Trophoblast cell (in vitro differentiated cells and primary cell): ENCODE measurements at regions not wholly inside any gene's neighbourhood (a gene's known extent, or its start where the extent isn't known, plus 50 kb on each side); places are given as distances from the start of the nearest gene placed in this dataset.
"Not testable (repeated sequence)": the region's sequence is repeated elsewhere in the genome, so short reads cannot be mapped to it uniquely, and the experiment has no call there.

ENCODE experiments used
- DNase-seq, 2 donors: peaks; one replicate each; pipeline ENCODE4 v3.0.0-alpha.2; 2016
- H2AFZ ChIP-seq: 2 replicates; pipeline ENCODE4 v1.6.1; 2013; ENCODE audit warnings: low read length, moderate library complexity, mild to moderate bottlenecking; ENCODE audit not compliant: insufficient read depth, poor library complexity
- H2AK5ac ChIP-seq: 2 replicates; pipeline ENCODE4 v1.6.1; 2013; ENCODE audit warnings: mild to moderate bottlenecking, low read length
- H2BK120ac ChIP-seq: 2 replicates; pipeline ENCODE4 v1.6.1; 2013; ENCODE audit warnings: low read length, mild to moderate bottlenecking, moderate library complexity; ENCODE audit not compliant: insufficient read depth, poor library complexity
- H2BK12ac ChIP-seq: 2 replicates; pipeline ENCODE4 v1.6.1; 2013; ENCODE audit warnings: mild to moderate bottlenecking, low read length, moderate library complexity
- H2BK5ac ChIP-seq: 2 replicates; pipeline ENCODE4 v1.6.1; 2013; ENCODE audit warnings: low read length, low read depth, moderate library complexity, mild to moderate bottlenecking; ENCODE audit not compliant: poor library complexity
- H3K14ac ChIP-seq: 2 replicates; pipeline ENCODE4 v1.6.1; 2013; ENCODE audit warnings: mild to moderate bottlenecking, low read length
- H3K18ac ChIP-seq: 2 replicates; pipeline ENCODE4 v1.6.1; 2013; ENCODE audit warnings: mild to moderate bottlenecking, low read length
- H3K23ac ChIP-seq: 2 replicates; pipeline ENCODE4 v1.6.1; 2013; ENCODE audit warnings: low read length
- H3K27ac ChIP-seq: 2 replicates; pipeline ENCODE4 v1.5.1; 2013; ENCODE audit warnings: low read depth, mild to moderate bottlenecking, inconsistent platforms, low read length, moderate library complexity
- H3K27me3 ChIP-seq: 2 replicates; pipeline ENCODE4 v1.6.1; 2013; ENCODE audit warnings: inconsistent platforms, mild to moderate bottlenecking, low read length, moderate library complexity; ENCODE audit not compliant: insufficient read depth
- H3K36me3 ChIP-seq, 2 experiments: 1 replicate in 1 of 2; 2 replicates in 1 of 2; pipeline ENCODE4 v1.6.1; 2013; ENCODE audit warnings: low read length in 2 of 2, mild to moderate bottlenecking in 2 of 2, moderate library complexity in 1 of 2; ENCODE audit not compliant: insufficient read depth in 2 of 2, control insufficient read depth in 1 of 2
- H3K4ac ChIP-seq: 2 replicates; pipeline ENCODE4 v1.6.1; 2013; ENCODE audit warnings: low read depth, mild to moderate bottlenecking, low read length, moderate library complexity
- H3K4me1 ChIP-seq, 2 experiments: 1 replicate in 1 of 2; 2 replicates in 1 of 2; pipeline ENCODE4 v1.6.1; 2013; ENCODE audit warnings: low read length in 2 of 2, mild to moderate bottlenecking in 2 of 2, moderate library complexity in 1 of 2; ENCODE audit not compliant: insufficient read depth in 2 of 2, control insufficient read depth in 1 of 2
- H3K4me2 ChIP-seq: 2 replicates; pipeline ENCODE4 v1.6.1; 2013; ENCODE audit warnings: inconsistent platforms, mild to moderate bottlenecking, low read length, moderate library complexity
- H3K4me3 ChIP-seq: 2 replicates; pipeline ENCODE4 v1.5.1; 2013; ENCODE audit warnings: mild to moderate bottlenecking, low read depth, low read length, inconsistent platforms
- H3K79me1 ChIP-seq: one replicate; pipeline ENCODE4 v1.6.1; 2013; ENCODE audit warnings: low read length
- H3K79me2 ChIP-seq: 2 replicates; pipeline ENCODE4 v1.6.1; 2013; ENCODE audit warnings: low read length, mild to moderate bottlenecking; ENCODE audit not compliant: control insufficient read depth, insufficient read depth, poor library complexity
- H3K9ac ChIP-seq: 2 replicates; pipeline ENCODE4 v1.6.1; 2013; ENCODE audit warnings: mild to moderate bottlenecking, low read length
- H3K9me3 ChIP-seq: 2 replicates; pipeline ENCODE4 v1.6.1; 2013; ENCODE audit warnings: low read depth, mild to moderate bottlenecking, control low read depth, inconsistent platforms, low read length; ENCODE audit not compliant: insufficient read depth
- H4K12ac ChIP-seq: 2 replicates; pipeline ENCODE4 v1.6.1; 2013; ENCODE audit warnings: low read depth, mild to moderate bottlenecking, low read length, moderate library complexity
- H4K8ac ChIP-seq: 2 replicates; pipeline ENCODE4 v1.6.1; 2013; ENCODE audit warnings: low read depth, mild to moderate bottlenecking, low read length, moderate library complexity
- H4K91ac ChIP-seq: one replicate; pipeline ENCODE4 v1.6.1; 2013; ENCODE audit warnings: low read depth, mild to moderate bottlenecking, low read length, moderate library complexity
- WGBS: extraction: QIAGEN DNeasy Blood & Tissue Kit; methylation state at CpG from one replicate; pipeline ENCODE4 v1.1.7; 2013; ENCODE audit warnings: missing lambda C conversion rate; ENCODE audit not compliant: insufficient read length, insufficient coverage; ENCODE audit errors: extremely low coverage; 5-methylcytosine and 5-hydroxymethylcytosine counted together

DNA sequence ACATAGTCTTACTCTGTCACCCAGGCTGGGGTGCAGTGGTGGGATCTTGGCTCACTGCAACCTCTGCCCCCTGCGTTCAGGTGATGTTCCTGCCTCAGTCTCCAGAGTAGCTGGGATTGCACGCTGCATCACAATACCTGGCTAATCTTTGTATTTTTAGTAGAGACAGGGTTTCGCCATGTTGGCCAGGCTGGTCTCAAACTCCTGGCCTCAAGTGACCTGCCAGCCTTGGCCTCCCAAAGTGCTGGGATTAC lies 79.0 kb downstream of the LHX9 start:
- H3K14ac ChIP-seq, DNase-seq, H3K27ac ChIP-seq, H2BK12ac ChIP-seq, H3K27me3 ChIP-seq, H3K4me3 ChIP-seq, H3K4me1 ChIP-seq, H3K4me2 ChIP-seq, H2BK120ac ChIP-seq, H3K18ac ChIP-seq, H4K91ac ChIP-seq, H3K9me3 ChIP-seq, H2BK5ac ChIP-seq, H3K23ac ChIP-seq, H4K12ac ChIP-seq, H3K79me1 ChIP-seq, H3K9ac ChIP-seq, H3K36me3 ChIP-seq, H3K4ac ChIP-seq, H4K8ac ChIP-seq, H3K79me2 ChIP-seq, H2AK5ac ChIP-seq, H2AFZ ChIP-seq: not testable (repeated sequence)
- WGBS = no CpG with 5 or more reads among the region's 3 CpGs

DNA sequence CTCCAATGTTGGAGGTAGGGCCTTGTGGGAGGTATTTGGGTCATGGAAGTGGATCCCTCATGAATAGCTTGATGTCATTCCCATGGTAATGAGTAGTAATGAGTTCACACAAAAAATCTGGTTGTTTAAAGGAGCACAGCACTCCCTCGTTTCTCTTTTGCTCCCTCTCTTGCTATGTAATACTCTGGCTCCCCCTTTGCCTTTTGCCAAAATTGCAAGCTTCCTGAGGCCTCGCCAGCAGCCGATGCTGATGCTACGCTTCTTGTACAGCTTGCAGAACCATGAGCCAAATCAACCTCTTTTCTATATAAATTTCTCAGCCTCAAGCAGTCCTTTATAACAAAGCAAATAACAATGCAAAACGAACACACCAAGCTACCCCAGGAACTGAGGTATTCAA lies 80.9 kb downstream of the LHX9 start:
- WGBS = no CpG with 5 or more reads among the region's 5 CpGs

DNA sequence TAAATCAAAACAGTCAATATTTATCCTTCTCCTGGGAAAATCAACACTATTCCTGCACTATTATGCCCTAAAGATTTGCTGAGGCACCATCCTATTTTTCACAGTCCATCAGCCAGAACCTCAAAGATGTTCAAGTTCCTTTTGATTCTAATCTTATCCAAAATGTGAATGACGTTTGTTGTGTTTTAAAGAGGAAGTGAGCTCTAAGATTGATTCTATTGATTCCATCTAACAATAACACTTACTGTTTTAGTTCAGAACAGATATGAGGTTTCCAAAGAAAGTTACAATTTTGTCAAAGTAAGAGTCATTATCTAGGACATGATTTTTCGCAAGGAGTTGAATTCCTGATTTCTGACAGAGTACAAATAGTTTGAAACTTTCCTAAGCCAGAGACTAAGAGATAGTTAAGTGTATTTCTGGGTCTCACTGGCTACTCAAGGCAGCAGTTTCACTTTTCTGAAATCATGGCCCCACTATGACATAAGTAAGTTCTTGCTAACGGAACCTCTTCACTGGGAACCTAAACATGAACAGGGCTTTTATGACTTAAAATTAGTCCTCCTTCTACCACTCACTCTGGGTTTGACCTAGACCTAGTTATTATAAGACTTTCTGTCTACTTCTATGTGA lies 84.7 kb downstream of the LHX9 start:
- Histone ChIP-seq H3K27me3 (no peaks in the 10 kb centered on the region), H2BK12ac (no peak overlapping the region), H3K4ac (no peak overlapping the region), H3K9me3 (no peaks in the 10 kb centered on the region), H3K79me2 (no peaks in the 10 kb centered on the region), H3K4me2 (no peak overlapping the region), H2AFZ (no peak overlapping the region), H3K36me3 (no peaks in the 10 kb centered on the region), H3K79me1 (no peaks in the 10 kb centered on the region), H3K27ac (no peak overlapping the region), H3K14ac (no peak overlapping the region), H2AK5ac (no peak overlapping the region), H3K4me3 (no peak overlapping the region), H4K91ac (no peak overlapping the region), H3K23ac (no peak overlapping the region), H2BK120ac (no peak overlapping the region), H4K12ac (no peak overlapping the region), H3K4me1 (no peaks in the 10 kb centered on the region), H3K9ac (no peak overlapping the region), H3K18ac (no peak overlapping the region), H2BK5ac (no peak overlapping the region), H4K8ac (no peak overlapping the region)
- DNase-seq = no peak
- no CpG with 5 or more reads among the region's 3 CpGs for WGBS

More for the DNA sequence above, 80.9 kb downstream of the LHX9 start:
- Histone ChIP-seq H3K4me2 (no peak overlapping the region), H2BK12ac (no peak overlapping the region), H3K18ac (no peak overlapping the region), H2BK120ac (no peak overlapping the region), H3K36me3 (no peaks in the 10 kb centered on the region), H3K79me1 (no peaks in the 10 kb centered on the region), H3K27ac (no peak overlapping the region), H4K91ac (no peak overlapping the region), H2AK5ac (no peak overlapping the region), H3K4me3 (no peak overlapping the region), H4K8ac (no peak overlapping the region), H3K4me1 (no peaks in the 10 kb centered on the region), H3K9ac (no peak overlapping the region), H3K4ac (no peak overlapping the region), H2AFZ (no peak overlapping the region), H3K79me2 (no peaks in the 10 kb centered on the region), H3K9me3 (no peaks in the 10 kb centered on the region), H4K12ac (no peak overlapping the region), H3K23ac (no peak overlapping the region), H3K14ac (no peak overlapping the region), H3K27me3 (no peaks in the 10 kb centered on the region), H2BK5ac (no peak overlapping the region)
- no peak for DNase-seq

DNA sequence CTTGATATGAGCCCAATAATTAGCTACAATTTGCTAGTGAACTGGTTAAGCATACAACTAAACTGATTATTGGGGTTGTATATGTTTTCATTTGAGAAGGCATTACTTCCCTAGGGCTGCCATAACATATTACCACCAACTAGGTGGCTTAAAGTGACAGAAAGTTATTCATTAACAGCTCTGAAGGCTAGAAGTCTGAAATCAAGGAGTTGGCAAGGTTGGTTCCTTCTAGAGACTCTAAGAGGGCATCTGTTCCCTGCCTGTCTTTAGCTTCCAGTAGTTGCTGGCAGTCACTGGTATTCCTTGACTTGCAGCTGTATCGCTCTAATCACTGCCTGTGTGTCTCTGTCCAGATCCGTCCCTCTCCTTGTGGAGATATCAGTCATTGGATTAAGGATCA lies 86.3 kb downstream of the LHX9 start:
- Histone ChIP-seq H4K91ac (no peak overlapping the region), H3K4me1 (no peaks in the 10 kb centered on the region), H2BK12ac (no peak overlapping the region), H2AK5ac (no peak overlapping the region), H4K8ac (no peak overlapping the region), H3K14ac (no peak overlapping the region), H3K4ac (no peak overlapping the region), H3K36me3 (no peaks in the 10 kb centered on the region), H3K4me2 (no peak overlapping the region), H3K18ac (no peak overlapping the region), H3K27ac (no peak overlapping the region), H3K79me1 (no peaks in the 10 kb centered on the region), H3K27me3 (no peaks in the 10 kb centered on the region), H2BK5ac (no peak overlapping the region), H3K4me3 (no peak overlapping the region), H3K23ac (no peak overlapping the region), H2AFZ (no peak overlapping the region), H3K9ac (no peak overlapping the region), H3K79me2 (no peaks in the 10 kb centered on the region), H2BK120ac (no peak overlapping the region), H3K9me3 (no peaks in the 10 kb centered on the region), H4K12ac (no peak overlapping the region)
- WGBS = no CpG with 5 or more reads among the region's 2 CpGs
- no peak for DNase-seq
